Glutamatergic neuron (in vitro differentiated cells): ENCODE measurements at regions not wholly inside any gene's neighbourhood (a gene's known extent, or its start where the extent isn't known, plus 50 kb on each side); places are given as distances from the start of the nearest gene placed in this dataset.

ENCODE experiments used
- DNase-seq: peaks from one replicate; pipeline ENCODE4 v3.0.0; 2022
- H3K27ac Mint-ChIP-seq: one replicate; pipeline ENCODE4 v1.8.0; 2020; ENCODE audit warnings: mild to moderate bottlenecking, mixed read lengths, inconsistent platforms; ENCODE audit not compliant: unreplicated experiment
- H3K27me3 Mint-ChIP-seq: one replicate; pipeline ENCODE4 v1.8.0; 2020; ENCODE audit warnings: mild to moderate bottlenecking, moderate library complexity, mixed read lengths, inconsistent platforms; ENCODE audit not compliant: unreplicated experiment
- H3K36me3 Mint-ChIP-seq: one replicate; pipeline ENCODE4 v1.8.0; 2020; ENCODE audit warnings: mild to moderate bottlenecking, mixed read lengths, inconsistent platforms; ENCODE audit not compliant: unreplicated experiment
- H3K4me1 Mint-ChIP-seq: one replicate; pipeline ENCODE4 v1.8.0; 2020; ENCODE audit warnings: mild to moderate bottlenecking, low read depth, mixed read lengths, inconsistent platforms; ENCODE audit not compliant: unreplicated experiment
- H3K4me3 Mint-ChIP-seq: one replicate; pipeline ENCODE4 v1.8.0; 2020; ENCODE audit warnings: mild to moderate bottlenecking, mixed read lengths, inconsistent platforms; ENCODE audit not compliant: unreplicated experiment
- H3K9me3 Mint-ChIP-seq: one replicate; pipeline ENCODE4 v1.8.0; 2020; ENCODE audit warnings: mild to moderate bottlenecking, moderate library complexity, mixed read lengths, inconsistent platforms; ENCODE audit not compliant: unreplicated experiment
- TF ChIP-seq, protein P1 (sequence below): fragments of 200-600 bp; sonication (generic); IDR thresholded peaks from one replicate; pipeline ENCODE4 v1.5.0; 2021; ENCODE audit not compliant: partially characterized antibody, unreplicated experiment

DNA sequence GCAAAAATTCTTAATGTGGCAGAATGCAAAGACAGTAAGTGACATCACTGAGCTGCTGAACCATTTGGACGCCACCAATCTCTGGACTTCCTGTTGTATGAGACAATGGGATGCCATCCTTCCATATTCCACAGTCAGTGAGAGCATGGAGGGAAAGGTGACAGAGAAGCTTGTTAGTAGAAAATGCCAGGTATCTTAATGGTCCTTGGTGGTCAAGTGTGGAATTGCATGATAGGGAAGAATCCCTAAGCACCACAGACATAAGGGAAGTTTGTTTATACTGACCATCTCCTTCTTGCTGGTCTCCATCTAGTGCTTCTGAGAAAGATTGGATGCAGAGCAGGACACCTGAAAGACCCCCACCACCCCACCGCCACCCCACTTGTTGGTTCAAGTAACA is 1410.0 kb upstream of the TMEM132C start:
- Mint-ChIP-seq H3K36me3 (no peaks in the 10 kb centered on the region), H3K4me3 (no peak overlapping the region), H3K9me3 (peaks cover 6% of the 10 kb centered on the region), H3K27ac (no peak overlapping the region), H3K4me1 (no peaks in the 10 kb centered on the region), H3K27me3 (no peaks in the 10 kb centered on the region)
- no peak for DNase-seq
- TF ChIP-seq, protein P1, sequence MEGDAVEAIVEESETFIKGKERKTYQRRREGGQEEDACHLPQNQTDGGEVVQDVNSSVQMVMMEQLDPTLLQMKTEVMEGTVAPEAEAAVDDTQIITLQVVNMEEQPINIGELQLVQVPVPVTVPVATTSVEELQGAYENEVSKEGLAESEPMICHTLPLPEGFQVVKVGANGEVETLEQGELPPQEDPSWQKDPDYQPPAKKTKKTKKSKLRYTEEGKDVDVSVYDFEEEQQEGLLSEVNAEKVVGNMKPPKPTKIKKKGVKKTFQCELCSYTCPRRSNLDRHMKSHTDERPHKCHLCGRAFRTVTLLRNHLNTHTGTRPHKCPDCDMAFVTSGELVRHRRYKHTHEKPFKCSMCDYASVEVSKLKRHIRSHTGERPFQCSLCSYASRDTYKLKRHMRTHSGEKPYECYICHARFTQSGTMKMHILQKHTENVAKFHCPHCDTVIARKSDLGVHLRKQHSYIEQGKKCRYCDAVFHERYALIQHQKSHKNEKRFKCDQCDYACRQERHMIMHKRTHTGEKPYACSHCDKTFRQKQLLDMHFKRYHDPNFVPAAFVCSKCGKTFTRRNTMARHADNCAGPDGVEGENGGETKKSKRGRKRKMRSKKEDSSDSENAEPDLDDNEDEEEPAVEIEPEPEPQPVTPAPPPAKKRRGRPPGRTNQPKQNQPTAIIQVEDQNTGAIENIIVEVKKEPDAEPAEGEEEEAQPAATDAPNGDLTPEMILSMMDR, result peak; percentile 24

DNA sequence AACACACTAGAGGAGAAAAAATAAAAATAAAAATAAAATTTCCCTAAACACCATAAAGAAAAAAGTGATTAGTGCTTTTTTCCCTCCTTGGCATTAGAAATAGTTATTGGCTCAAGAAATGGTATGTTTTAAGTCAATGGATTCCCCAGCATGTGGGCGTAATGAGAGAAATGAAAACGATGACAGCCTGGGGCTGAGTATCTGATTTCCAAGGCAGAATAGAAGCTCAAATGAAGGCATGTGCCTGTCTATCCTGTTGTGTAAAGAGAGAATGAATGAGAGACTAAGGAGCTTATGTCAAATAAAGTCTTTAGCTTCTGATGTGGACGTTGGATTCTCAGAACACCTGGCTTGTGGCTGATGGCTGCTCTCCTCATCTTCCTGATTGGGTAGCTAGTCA is 1408.4 kb upstream of the TMEM132C start:
- TF ChIP-seq, protein P1, result no peak
- H3K4me1 Mint-ChIP-seq, result no peaks in the 10 kb centered on the region
- no peak for DNase-seq
- H3K4me3 Mint-ChIP-seq, result no peak overlapping the region
- no peaks in the 10 kb centered on the region for H3K27me3 Mint-ChIP-seq
- peaks cover 4% of the 10 kb centered on the region for H3K9me3 Mint-ChIP-seq
- H3K27ac Mint-ChIP-seq, result no peak overlapping the region
- H3K36me3 Mint-ChIP-seq, result no peaks in the 10 kb centered on the region

DNA sequence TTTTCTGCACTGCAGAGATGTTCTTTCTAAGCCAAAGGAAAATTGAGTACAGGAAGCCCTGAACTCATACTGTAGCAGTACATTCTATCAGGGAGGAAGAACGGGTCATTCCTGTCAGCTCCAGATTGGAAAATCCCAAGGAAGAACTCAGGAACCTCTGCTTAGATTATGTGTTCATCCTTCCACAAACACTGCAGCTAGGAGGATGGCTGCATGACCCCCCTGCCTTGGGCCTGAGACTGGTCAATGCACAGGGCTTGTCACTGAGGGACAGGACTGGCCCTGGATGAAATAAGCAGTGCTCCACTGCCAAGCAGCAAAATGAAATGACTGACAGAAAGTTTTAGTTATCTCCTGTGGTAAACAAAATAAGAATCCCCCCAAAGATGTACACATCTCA is 1406.8 kb upstream of the TMEM132C start:
- DNase-seq, result no peak
- H3K36me3 Mint-ChIP-seq, result peaks cover 5% of the 10 kb centered on the region
- no peak overlapping the region for H3K27ac Mint-ChIP-seq
- no peak overlapping the region for H3K4me3 Mint-ChIP-seq
- peaks cover 4% of the 10 kb centered on the region for H3K9me3 Mint-ChIP-seq
- TF ChIP-seq, protein P1, result no peak
- H3K4me1 Mint-ChIP-seq, result no peaks in the 10 kb centered on the region
- no peaks in the 10 kb centered on the region for H3K27me3 Mint-ChIP-seq

DNA sequence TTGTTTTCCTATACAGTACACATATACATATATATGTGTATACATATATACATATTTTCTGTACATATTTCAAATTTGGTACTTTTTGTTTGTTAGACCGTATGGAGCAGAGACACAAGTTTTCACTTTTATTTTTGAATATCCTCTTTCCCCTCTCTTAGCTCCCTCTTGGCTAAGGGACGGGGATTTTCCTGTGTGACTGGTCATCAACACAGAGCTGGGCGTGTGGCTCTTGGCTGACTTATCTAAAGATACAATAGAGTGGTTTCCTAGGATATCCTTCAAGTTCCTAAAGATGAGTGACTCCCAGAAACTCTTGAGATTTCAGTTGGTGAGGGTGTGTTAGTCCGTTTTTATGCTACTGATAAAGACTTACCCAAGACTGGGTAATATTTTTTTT is 1404.5 kb upstream of the TMEM132C start:
- H3K9me3 Mint-ChIP-seq, result peaks cover 4% of the 10 kb centered on the region
- H3K4me1 Mint-ChIP-seq, result no peaks in the 10 kb centered on the region
- no peaks in the 10 kb centered on the region for H3K27me3 Mint-ChIP-seq
- H3K27ac Mint-ChIP-seq, result no peak overlapping the region
- DNase-seq, result no peak
- H3K4me3 Mint-ChIP-seq, result no peak overlapping the region
- H3K36me3 Mint-ChIP-seq, result peaks cover 5% of the 10 kb centered on the region
- TF ChIP-seq, protein P1, result no peak

DNA sequence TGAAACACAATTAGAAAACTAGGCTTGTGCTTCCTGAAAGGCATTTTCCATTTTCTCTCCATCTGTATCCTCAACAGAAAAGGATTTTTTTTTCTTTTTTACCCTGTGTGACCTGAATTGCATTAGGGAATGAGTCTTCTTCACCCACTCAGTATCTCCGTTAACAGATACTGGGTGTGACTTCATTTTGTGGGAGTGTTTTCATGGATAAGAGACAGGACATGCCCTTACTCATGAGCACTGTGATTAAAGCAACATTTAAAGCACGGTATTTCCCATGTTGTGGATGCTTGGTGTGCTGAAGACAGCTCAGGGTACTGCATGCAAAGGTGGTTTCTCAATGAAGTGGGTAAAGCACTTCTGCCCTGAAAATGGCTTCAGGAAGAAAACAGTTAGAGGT is 1397.3 kb upstream of the TMEM132C start:
- DNase-seq, result no peak
- TF ChIP-seq, protein P1, result no peak

More for the DNA sequence above, 1397.3 kb upstream of the TMEM132C start:
- H3K27me3 Mint-ChIP-seq, result no peaks in the 10 kb centered on the region
- no peak overlapping the region for H3K27ac Mint-ChIP-seq
- H3K4me1 Mint-ChIP-seq, result no peaks in the 10 kb centered on the region
- H3K9me3 Mint-ChIP-seq, result no peaks in the 10 kb centered on the region
- H3K36me3 Mint-ChIP-seq, result no peaks in the 10 kb centered on the region
- no peak overlapping the region for H3K4me3 Mint-ChIP-seq
